HG02870 (cell line): ENCODE measurements at regions not wholly inside any gene's neighbourhood (a gene's known extent, or its start where the extent isn't known, plus 50 kb on each side); places are given as distances from the start of the nearest gene placed in this dataset.

Experiments used
- ATAC-seq: cut with Tn5 transposase; IDR thresholded peaks from one replicate; pipeline ENCODE4 v1.9.1; 2021; ENCODE audit warnings: mild to moderate bottlenecking, moderate library complexity; ENCODE audit not compliant: unreplicated experiment

GRCh38 chr5:123868881-123869280 is 356.9 kb downstream of the CSNK1G3 start:
- no peak for ATAC-seq

- ATAC-seq: no peak
These were observed 356.3 kb downstream of the CSNK1G3 start for GRCh38 chr5:123868267-123868666.

GRCh38 chr5:123865641-123866040 is 353.7 kb downstream of the CSNK1G3 start:
- ATAC-seq: no peak

GRCh38 chr5:123864578-123864977 is 352.6 kb downstream of the CSNK1G3 start:
- ATAC-seq: no peak

GRCh38 chr5:123858938-123859337 is 347.0 kb downstream of the CSNK1G3 start:
- no peak for ATAC-seq

GRCh38 chr5:123856766-123857165 is 344.8 kb downstream of the CSNK1G3 start:
- no peak for ATAC-seq

- ATAC-seq: no peak
These were observed 343.6 kb downstream of the CSNK1G3 start for GRCh38 chr5:123855609-123856008.

GRCh38 chr5:123845356-123846100 is 333.6 kb downstream of the CSNK1G3 start:
- no peak for ATAC-seq

- no peak for ATAC-seq
These were observed 332.9 kb downstream of the CSNK1G3 start for GRCh38 chr5:123844873-123845272.

GRCh38 chr5:123835421-123835820 is 323.4 kb downstream of the CSNK1G3 start:
- ATAC-seq: no peak

- ATAC-seq: no peak
These were observed 318.6 kb downstream of the CSNK1G3 start for GRCh38 chr5:123830575-123830974.

- no peak for ATAC-seq
These were observed 315.8 kb downstream of the CSNK1G3 start for GRCh38 chr5:123827811-123828210.

- no peak for ATAC-seq
These were observed 307.9 kb downstream of the CSNK1G3 start for GRCh38 chr5:123819833-123820232.

GRCh38 chr5:123819386-123819785 is 307.4 kb downstream of the CSNK1G3 start:
- ATAC-seq: no peak

- ATAC-seq: no peak
These were observed 305.3 kb downstream of the CSNK1G3 start for GRCh38 chr5:123817267-123817666.

- no peak for ATAC-seq
These were observed 303.0 kb downstream of the CSNK1G3 start for GRCh38 chr5:123814801-123815470.

GRCh38 chr5:123813937-123814624 is 302.1 kb downstream of the CSNK1G3 start:
- ATAC-seq: no peak

GRCh38 chr5:123813264-123813663 is 301.3 kb downstream of the CSNK1G3 start:
- no peak for ATAC-seq

GRCh38 chr5:123811831-123812230 is 299.9 kb downstream of the CSNK1G3 start:
- ATAC-seq: no peak

- no peak for ATAC-seq
These were observed 298.9 kb downstream of the CSNK1G3 start for GRCh38 chr5:123810746-123811340.

- no peak for ATAC-seq
These were observed 298.3 kb downstream of the CSNK1G3 start for GRCh38 chr5:123810253-123810652.
